A549 (cell line): ENCODE measurements at regions not wholly inside any gene's neighbourhood (a gene's known extent, or its start where the extent isn't known, plus 50 kb on each side); places are given as distances from the start of the nearest gene placed in this dataset.

Source experiments
- CHD2 ChIP-seq: fragments of 150-350 bp; IDR thresholded peaks from 2 replicates; pipeline ENCODE4 v1.6.1; 2014; ENCODE audit warnings: low read length; ENCODE audit not compliant: partially characterized antibody
- CTCF ChIP-seq: fragments of >200 bp; sonication (Bioruptor Twin); formaldehyde crosslinking; IDR thresholded peaks from 3 replicates; pipeline ENCODE4 v1.5.1; 2016
- EP300 ChIP-seq, 2 experiments: fragments of >200 bp; sonication (Bioruptor Twin); formaldehyde crosslinking; IDR thresholded peaks; 2 replicates in 1 of 2; 3 replicates in 1 of 2; pipeline ENCODE4 v1.6.1; 2016 to 2017
- POLR2A ChIP-seq: IDR thresholded peaks from 2 replicates; pipeline ENCODE4 v1.6.1; 2012; ENCODE audit warnings: mild to moderate bottlenecking, low read length
- POLR2AphosphoS2 ChIP-seq: conservative IDR thresholded peaks from 2 replicates; pipeline ENCODE4 v1.6.1; 2012; ENCODE audit warnings: low read length, improper control_type of control experiment, inconsistent platforms
- RAD21 ChIP-seq, 2 experiments: fragments of >200 bp in 1 of 2; sonication (Bioruptor Twin) in 1 of 2; formaldehyde crosslinking in 1 of 2; IDR thresholded peaks in 1 of 2; conservative IDR thresholded peaks in 1 of 2; 2 replicates in 1 of 2; 3 replicates in 1 of 2; pipeline ENCODE4 v1.6.1; 2012 to 2018; ENCODE audit warnings: inconsistent platforms in 1 of 2
- RNF2 ChIP-seq: fragments of 200-600 bp; sonication (generic); IDR thresholded peaks from 2 replicates; pipeline ENCODE4 v1.6.1; 2016; ENCODE audit warnings: low read depth, mild to moderate bottlenecking, antibody characterized with exemption, moderate library complexity, borderline replicate concordance
- TF ChIP-seq, protein P1 (sequence below): IDR thresholded peaks from 2 replicates; pipeline ENCODE4 v1.6.1; 2012

GRCh38 chr3:145959457-145960088 lies 201.4 kb downstream of the PLOD2 start:
- TF ChIP-seq CTCF = no peak
- no peak for TF ChIP-seq POLR2A
- no peak for TF ChIP-seq EP300 (IDR thresholded peaks at IDR 0.05)
- TF ChIP-seq RAD21 (conservative IDR thresholded peaks at IDR 0.05 in 1 of 2, IDR thresholded peaks at IDR 0.05 in 1 of 2) = no peak
- no peak for TF ChIP-seq RNF2
- TF ChIP-seq POLR2AphosphoS2 = no peak
- TF ChIP-seq, protein P1, sequence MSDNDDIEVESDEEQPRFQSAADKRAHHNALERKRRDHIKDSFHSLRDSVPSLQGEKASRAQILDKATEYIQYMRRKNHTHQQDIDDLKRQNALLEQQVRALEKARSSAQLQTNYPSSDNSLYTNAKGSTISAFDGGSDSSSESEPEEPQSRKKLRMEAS = no peak
- TF ChIP-seq CHD2 = no peak
